LNCAP (cell line): ENCODE measurements at regions not wholly inside any gene's neighbourhood (a gene's known extent, or its start where the extent isn't known, plus 50 kb on each side); places are given as distances from the start of the nearest gene placed in this dataset.

Source experiments
- CTCF ChIP-seq: fragments of 450-650 bp; IDR thresholded peaks from 2 replicates; pipeline ENCODE4 v1.5.1; 2017; ENCODE audit warnings: mild to moderate bottlenecking

- TF ChIP-seq CTCF, result no peak
Observed at GRCh38 chr19:29292562-29292961, 79.6 kb upstream of the UQCRFS1 start.

- no peak for TF ChIP-seq CTCF
Observed at GRCh38 chr19:29293292-29293691, 80.3 kb upstream of the UQCRFS1 start.

GRCh38 chr19:29293736-29294342 is 80.9 kb upstream of the UQCRFS1 start:
- TF ChIP-seq CTCF, result no peak

- no peak for TF ChIP-seq CTCF
Observed at GRCh38 chr19:29294343-29294811, 81.4 kb upstream of the UQCRFS1 start.

GRCh38 chr19:29295285-29295684 is 82.3 kb upstream of the UQCRFS1 start:
- TF ChIP-seq CTCF, result no peak

- TF ChIP-seq CTCF, result no peak
Observed at GRCh38 chr19:29297381-29297780, 84.4 kb upstream of the UQCRFS1 start.

GRCh38 chr19:29299416-29300380 is 86.7 kb upstream of the UQCRFS1 start:
- TF ChIP-seq CTCF, result no peak
